ENCODE measurements at regions not wholly inside any gene's neighbourhood (a gene's known extent, or its start where the extent isn't known, plus 50 kb on each side); places are given as distances from the start of the nearest gene placed in this dataset.

DNA sequence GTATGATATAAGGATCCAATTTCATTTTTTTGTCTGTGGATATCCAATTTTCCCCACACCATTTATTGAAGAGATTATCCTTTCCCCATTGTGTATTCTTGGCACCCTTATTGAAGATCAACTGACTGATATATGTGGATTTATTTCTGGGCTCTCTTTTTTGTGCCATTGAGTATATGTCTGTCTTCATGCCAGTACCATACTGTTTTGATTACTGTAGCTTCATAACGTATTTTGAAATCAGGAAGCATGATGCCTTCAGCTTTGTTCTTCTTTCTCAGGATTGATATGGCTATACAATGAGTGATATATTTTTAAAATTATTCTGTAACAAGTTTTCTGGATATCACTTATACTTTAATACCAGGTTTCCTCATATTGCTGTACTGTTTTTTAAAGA is 58.1 kb upstream of the DLX2 start:
- TF ChIP-seq, protein P1, sequence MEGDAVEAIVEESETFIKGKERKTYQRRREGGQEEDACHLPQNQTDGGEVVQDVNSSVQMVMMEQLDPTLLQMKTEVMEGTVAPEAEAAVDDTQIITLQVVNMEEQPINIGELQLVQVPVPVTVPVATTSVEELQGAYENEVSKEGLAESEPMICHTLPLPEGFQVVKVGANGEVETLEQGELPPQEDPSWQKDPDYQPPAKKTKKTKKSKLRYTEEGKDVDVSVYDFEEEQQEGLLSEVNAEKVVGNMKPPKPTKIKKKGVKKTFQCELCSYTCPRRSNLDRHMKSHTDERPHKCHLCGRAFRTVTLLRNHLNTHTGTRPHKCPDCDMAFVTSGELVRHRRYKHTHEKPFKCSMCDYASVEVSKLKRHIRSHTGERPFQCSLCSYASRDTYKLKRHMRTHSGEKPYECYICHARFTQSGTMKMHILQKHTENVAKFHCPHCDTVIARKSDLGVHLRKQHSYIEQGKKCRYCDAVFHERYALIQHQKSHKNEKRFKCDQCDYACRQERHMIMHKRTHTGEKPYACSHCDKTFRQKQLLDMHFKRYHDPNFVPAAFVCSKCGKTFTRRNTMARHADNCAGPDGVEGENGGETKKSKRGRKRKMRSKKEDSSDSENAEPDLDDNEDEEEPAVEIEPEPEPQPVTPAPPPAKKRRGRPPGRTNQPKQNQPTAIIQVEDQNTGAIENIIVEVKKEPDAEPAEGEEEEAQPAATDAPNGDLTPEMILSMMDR (IDR thresholded peaks at IDR 0.05) = no peak
- TF ChIP-seq RAD21 (conservative IDR thresholded peaks at IDR 0.05 in 1 of 2, IDR thresholded peaks at IDR 0.05 in 1 of 2) (no peak), RNF2 (IDR thresholded peaks at IDR 0.05; ENCODE audit: borderline replicate concordance, low read depth) (no peak), POLR2A (IDR thresholded peaks at IDR 0.05; ENCODE audit: low read length) (no peak), ZNF302 (CRISPR knock-in tag; IDR thresholded peaks at IDR 0.05) (no peak), MAFK (IDR thresholded peaks at IDR 0.05; ENCODE audit: partially characterized antibody) (no peak), CBX2 (IDR thresholded peaks at IDR 0.05; ENCODE audit: borderline replicate concordance, low read depth) (no peak), JUN (IDR thresholded peaks at IDR 0.05) (no peak), BHLHE40 (IDR thresholded peaks at IDR 0.05; ENCODE audit: low read depth, low read length) (no peak), SMC3 (IDR thresholded peaks at IDR 0.05) (no peak), MYC (IDR thresholded peaks at IDR 0.05; ENCODE audit: borderline replicate concordance, low read length) (no peak), CEBPB (IDR thresholded peaks at IDR 0.05) (no peak)
- TF ChIP-seq, protein P2, sequence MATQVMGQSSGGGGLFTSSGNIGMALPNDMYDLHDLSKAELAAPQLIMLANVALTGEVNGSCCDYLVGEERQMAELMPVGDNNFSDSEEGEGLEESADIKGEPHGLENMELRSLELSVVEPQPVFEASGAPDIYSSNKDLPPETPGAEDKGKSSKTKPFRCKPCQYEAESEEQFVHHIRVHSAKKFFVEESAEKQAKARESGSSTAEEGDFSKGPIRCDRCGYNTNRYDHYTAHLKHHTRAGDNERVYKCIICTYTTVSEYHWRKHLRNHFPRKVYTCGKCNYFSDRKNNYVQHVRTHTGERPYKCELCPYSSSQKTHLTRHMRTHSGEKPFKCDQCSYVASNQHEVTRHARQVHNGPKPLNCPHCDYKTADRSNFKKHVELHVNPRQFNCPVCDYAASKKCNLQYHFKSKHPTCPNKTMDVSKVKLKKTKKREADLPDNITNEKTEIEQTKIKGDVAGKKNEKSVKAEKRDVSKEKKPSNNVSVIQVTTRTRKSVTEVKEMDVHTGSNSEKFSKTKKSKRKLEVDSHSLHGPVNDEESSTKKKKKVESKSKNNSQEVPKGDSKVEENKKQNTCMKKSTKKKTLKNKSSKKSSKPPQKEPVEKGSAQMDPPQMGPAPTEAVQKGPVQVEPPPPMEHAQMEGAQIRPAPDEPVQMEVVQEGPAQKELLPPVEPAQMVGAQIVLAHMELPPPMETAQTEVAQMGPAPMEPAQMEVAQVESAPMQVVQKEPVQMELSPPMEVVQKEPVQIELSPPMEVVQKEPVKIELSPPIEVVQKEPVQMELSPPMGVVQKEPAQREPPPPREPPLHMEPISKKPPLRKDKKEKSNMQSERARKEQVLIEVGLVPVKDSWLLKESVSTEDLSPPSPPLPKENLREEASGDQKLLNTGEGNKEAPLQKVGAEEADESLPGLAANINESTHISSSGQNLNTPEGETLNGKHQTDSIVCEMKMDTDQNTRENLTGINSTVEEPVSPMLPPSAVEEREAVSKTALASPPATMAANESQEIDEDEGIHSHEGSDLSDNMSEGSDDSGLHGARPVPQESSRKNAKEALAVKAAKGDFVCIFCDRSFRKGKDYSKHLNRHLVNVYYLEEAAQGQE (IDR thresholded peaks at IDR 0.05) = no peak

All from A549 (cell line).